GM18498 (cell line): ENCODE measurements at regions not wholly inside any gene's neighbourhood (a gene's known extent, or its start where the extent isn't known, plus 50 kb on each side); places are given as distances from the start of the nearest gene placed in this dataset.

ENCODE experiments used
- ATAC-seq: cut with Tn5 transposase; IDR thresholded peaks from one replicate; pipeline ENCODE4 v1.9.1; 2021; ENCODE audit warnings: mild to moderate bottlenecking, moderate library complexity; ENCODE audit not compliant: unreplicated experiment

DNA sequence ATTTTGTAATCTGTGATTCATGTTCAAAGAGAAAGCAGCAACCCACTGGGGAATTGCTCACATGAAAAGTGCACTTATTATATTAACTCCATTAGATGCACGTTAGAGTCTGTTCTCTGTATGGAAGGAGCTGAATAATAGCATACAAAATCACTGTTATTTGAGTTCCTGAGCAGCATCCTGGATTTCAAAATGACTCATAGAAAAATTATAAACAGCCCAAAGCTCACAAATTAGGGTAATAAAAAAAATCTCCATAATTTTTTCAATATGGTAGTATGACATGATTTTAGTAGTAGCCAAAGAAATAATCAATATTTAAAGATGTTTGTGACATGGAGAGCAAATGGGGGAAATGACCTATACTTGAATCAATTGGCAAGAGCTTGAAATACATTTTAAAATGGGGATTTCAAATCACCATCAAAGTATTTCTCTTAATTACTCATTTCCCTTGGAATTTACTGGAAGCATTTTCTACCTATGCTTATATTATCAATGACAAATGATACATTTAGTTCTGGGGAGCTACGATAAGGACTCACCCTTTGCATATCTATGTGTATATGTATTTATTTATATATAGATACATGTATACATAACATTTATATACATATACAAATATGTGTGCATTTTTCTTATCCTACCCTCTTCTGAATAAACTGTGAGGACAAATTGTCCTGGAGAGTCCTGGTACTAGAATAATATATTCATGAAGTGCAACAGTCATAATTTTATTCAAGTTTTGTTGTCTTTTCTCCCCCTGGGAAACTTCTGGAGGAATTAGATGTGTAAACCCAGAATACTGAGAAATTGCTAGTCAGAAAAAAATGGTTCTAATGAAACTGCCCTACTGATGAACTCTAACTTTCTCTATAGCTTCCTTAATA, 116.3 kb downstream of the RPL22L1 start:
- no peak for ATAC-seq

- ATAC-seq: no peak
Observed at GRCh38 chr3:170752571-170753155, 117.3 kb downstream of the RPL22L1 start.

- ATAC-seq: no peak
Observed at GRCh38 chr3:170751899-170752293, 118.1 kb downstream of the RPL22L1 start.

- no peak for ATAC-seq
Observed at GRCh38 chr3:170751083-170751898, 118.7 kb downstream of the RPL22L1 start.

DNA sequence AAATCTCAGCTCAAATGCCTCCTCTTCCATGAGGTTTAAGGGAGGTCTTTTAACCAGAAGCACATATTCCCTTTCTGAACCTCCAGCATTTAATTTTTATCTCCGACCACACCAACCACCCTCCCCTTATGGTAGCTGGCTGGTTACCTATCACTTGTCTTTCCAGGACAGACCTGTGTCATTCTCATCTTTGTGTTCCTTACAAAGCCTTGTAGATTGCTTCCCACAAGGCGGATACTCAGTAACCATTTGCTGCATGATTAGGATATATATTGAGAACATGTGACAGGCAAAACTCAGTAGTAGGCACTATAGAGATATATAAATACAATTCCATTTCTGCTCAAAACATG, 119.5 kb downstream of the RPL22L1 start:
- ATAC-seq: no peak

DNA sequence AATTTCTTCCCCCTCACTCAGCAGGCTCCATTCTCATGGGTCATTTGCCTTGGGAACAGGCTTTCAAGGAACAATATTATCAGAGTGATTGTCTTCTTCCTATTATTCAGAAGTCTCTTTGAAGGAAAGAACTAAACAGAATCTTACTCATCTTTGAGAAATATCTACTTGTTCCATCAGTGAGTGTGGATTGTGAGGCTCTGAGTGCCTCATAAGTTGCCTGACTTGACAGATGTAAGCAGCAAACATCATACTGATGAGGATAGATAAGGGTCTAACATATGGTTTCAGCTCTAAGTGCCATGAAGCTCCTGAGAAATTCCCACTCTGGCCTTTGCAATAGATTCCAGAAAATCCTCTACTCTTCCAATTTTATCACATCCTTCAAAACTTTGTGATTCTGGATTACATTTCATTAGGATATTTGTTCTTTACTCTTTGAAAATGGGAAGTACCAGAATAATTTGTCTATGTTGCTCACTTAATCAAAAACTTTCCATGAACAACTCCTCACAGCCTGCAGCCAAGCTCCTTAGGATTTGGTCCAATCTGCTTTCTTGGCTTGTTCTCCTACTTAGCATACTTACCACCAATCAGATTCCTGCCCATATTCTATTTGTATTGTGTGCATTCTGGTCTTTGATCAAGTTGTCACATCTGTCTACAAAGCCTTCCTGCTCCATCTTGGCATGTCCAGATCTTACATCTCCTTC, 120.1 kb downstream of the RPL22L1 start:
- ATAC-seq: no peak

GRCh38 chr3:170749185-170749584, 120.8 kb downstream of the RPL22L1 start:
- no peak for ATAC-seq

DNA sequence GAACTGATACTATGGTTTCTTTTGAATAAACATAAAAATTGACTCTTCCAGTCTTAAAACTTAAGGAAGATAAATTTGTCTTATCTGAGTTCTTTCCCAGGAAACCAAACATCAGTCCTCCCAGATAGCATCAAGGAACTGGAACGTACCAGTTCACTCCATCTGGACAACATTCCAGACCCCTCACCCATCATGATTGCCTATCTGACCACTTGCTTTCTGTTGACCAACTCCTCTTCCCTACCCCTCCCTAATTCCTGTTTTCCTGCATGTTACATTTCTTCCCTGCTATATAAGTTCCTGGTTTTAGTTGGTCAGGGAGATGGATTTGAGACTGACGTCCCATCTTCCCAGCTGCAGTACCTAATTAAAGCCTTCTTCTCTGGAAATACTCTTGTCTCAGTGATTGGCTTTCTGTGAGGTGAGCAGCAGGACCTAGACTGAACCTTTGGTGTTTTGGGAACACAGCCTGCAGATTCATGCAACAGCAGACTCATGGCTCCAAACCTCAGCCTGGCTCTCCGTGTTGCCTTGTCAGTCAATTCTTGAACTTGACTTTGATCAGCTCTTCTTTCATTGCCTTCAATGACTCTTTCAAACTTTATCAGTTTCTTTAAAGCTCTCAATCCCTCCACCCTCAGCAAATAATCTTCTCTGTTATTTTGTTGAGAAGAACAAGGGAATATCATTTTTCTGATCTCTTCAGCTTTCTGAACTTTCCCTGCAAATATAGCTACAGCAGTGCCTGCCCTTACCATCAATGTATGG, 123.6 kb downstream of the RPL22L1 start:
- ATAC-seq: no peak

- no peak for ATAC-seq
Observed at GRCh38 chr3:170745211-170745718, 124.7 kb downstream of the RPL22L1 start.

- no peak for ATAC-seq
Observed at GRCh38 chr3:170741756-170742529, 128.1 kb downstream of the RPL22L1 start.

DNA sequence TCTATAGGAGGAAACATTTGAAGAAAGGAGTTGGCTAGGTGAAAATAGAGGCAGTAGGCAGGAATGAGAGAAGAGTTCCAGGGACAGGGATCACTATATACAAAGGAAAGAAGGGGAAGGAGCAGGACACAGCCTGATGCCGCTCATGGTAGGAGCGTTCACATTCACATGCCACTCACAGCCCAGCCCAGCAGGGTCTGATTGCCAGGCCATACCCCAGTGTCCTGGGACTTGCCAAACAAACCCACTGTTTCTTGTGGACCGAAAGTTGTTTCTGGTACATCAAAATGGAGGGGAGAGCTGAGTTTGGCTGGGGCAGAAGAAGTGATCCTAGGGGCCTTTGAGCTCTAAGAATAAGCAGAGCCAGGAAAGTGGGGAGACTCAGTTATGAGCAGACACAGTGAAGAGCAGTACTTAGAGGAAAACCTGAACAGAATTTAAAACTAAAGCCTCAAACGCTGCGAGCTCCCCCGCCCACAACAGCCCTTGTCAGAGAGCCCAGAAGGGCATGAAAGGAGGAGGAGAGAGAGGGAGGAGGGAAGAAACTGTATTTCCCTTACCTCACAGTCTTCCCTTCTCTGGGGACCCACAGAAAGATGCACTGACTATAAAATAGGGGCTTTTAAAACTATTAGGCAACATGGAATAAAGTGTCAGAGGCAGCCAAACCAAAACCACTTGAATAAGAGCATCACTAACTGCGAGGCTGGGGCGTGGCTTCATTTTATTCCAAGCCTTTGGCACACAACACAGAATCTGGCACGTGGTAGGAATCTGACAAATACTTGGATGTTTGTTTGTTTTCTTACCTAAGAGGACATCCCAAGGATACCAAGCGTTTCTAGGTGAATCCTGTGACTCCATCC, 129.0 kb downstream of the RPL22L1 start:
- no peak for ATAC-seq

GRCh38 chr3:170740285-170740684, 129.7 kb downstream of the RPL22L1 start:
- ATAC-seq: no peak

- ATAC-seq: no peak
Observed at GRCh38 chr3:170739410-170739809, 130.6 kb downstream of the RPL22L1 start.

DNA sequence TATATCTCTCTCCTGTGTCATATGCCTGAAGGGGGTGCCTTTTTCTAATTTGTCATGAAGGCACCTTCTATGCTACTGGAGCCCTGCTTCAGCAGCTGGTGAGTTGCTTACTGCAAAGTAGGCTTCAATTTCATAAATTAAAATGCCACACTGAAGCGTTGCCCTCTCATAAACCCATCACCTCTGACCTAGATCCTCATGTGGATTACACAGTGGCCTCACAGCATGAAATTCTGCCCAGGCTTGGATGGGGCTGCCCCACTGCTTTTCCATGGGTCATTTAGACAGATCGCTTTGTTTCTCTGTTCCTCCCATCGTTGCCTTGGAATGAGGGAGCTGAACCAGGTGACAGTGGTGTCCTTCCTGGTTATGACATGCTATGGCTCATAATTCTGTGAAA, 131.2 kb downstream of the RPL22L1 start:
- ATAC-seq: no peak

- no peak for ATAC-seq
Observed at GRCh38 chr3:170737498-170738162, 132.4 kb downstream of the RPL22L1 start.

DNA sequence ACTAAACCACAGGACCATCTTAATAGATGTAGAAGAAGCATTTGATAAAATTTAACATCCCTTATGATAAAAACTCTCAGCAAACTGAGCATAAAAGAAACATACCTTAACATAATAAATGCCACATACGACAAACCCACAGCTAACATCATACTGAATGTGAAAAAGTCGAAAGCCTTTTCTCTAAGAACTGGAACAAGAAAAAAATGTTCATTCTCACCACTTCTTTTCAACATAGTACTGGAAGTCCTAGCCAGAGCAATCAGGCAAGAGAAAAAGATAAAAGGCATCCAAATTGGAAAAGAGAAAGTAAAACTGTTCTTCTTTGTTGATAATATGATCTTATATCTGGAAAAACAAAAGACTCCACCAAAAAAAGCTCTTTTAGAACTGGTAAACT, 134.2 kb downstream of the RPL22L1 start:
- ATAC-seq: no peak

- no peak for ATAC-seq
Observed at GRCh38 chr3:170734735-170735065, 135.3 kb downstream of the RPL22L1 start.
